HepG2 (cell line): ENCODE measurements at regions not wholly inside any gene's neighbourhood (a gene's known extent, or its start where the extent isn't known, plus 50 kb on each side); places are given as distances from the start of the nearest gene placed in this dataset.

Source experiments
- ATAC-seq: fragments of 200-7000 bp; cut with Tn5 transposase; 3 replicates; pipeline ENCODE4 v1.9.1; 2020; ENCODE audit warnings: mild to moderate bottlenecking, moderate library complexity
- BruUV-seq: library from RNA; stranded (reverse); fragments of 400-500 nt; replicated peaks from 2 replicates; lab custom pipeline; 2021; lab: Mats Ljungman, UMichigan
- CTCF ChIA-PET: fragments of 300-600 bp; formaldehyde crosslinking; extraction: SDS; loops from one replicate; lab custom pipeline; 2021; ENCODE audit warnings: low total read pairs, inconsistent platforms, low intra/inter-chr PET ratio; lab: Yijun Ruan, JAX
- POLR2A ChIA-PET: fragments of 350-600 bp; sonication (Branson Sonifier 250); formaldehyde crosslinking; loops from one replicate; lab custom pipeline; 2020; ENCODE audit warnings: antibody characterized with exemption, inconsistent platforms; lab: Yijun Ruan, JAX
- DNase-seq: peaks from one replicate; pipeline ENCODE4 v3.0.0-alpha.2; 2015; ENCODE audit warnings: low spot score
- FAIRE-seq: peaks from 3 replicates; lab custom pipeline; 2011; peaks lifted over from hg19 to GRCh38; lab: Jason Lieb, UNC
- H2AFZ ChIP-seq: one replicate; pipeline ENCODE4 v1.6.1; 2011; ENCODE audit warnings: low read length, inconsistent platforms
- H3K27ac ChIP-seq: fragments of 300-600 bp; 3 replicates; pipeline ENCODE4 v1.8.0; 2011; ENCODE audit warnings: mixed run types, mild to moderate bottlenecking, mixed read lengths, low read length, inconsistent platforms; ENCODE audit not compliant: insufficient read depth; ENCODE audit errors: extremely low read length
- H3K27me3 ChIP-seq, 2 experiments: fragments of 200-600 bp in 1 of 2; 2 replicates in 1 of 2; 3 replicates in 1 of 2; pipeline versions ENCODE4 v1.6.0 to v1.8.0; 2011; ENCODE audit warnings: low read length in 2 of 2, mild to moderate bottlenecking in 2 of 2, moderate library complexity in 2 of 2, inconsistent platforms in 1 of 2; ENCODE audit not compliant: insufficient read depth in 2 of 2, control insufficient read depth in 1 of 2
- H3K36me3 ChIP-seq, 2 experiments: fragments of 200-600 bp in 1 of 2; replicated peaks in 1 of 2; 2 replicates in 1 of 2; 3 replicates in 1 of 2; pipeline versions ENCODE4 v1.5.1 to v1.8.0; 2011; ENCODE audit warnings: low read length in 2 of 2, inconsistent platforms in 1 of 2; ENCODE audit not compliant: insufficient read depth in 2 of 2, control insufficient read depth in 1 of 2
- H3K4me1 ChIP-seq: 2 replicates; pipeline ENCODE4 v1.5.1; 2012; ENCODE audit warnings: low read length, inconsistent platforms; ENCODE audit not compliant: insufficient read depth
- H3K4me2 ChIP-seq: 2 replicates; pipeline ENCODE4 v1.6.0; 2011; ENCODE audit warnings: low read depth, low read length, inconsistent platforms
- H3K4me3 ChIP-seq, 3 experiments: fragments of 200-600 bp in 1 of 3; sonication (generic), shearing (Covaris generic) in 1 of 3; replicated peaks in 1 of 3; 2 replicates each; pipeline ENCODE4 v1.5.1; 2011 to 2016; ENCODE audit warnings: low read length in 3 of 3, inconsistent platforms in 2 of 3, low read depth in 2 of 3, mild to moderate bottlenecking in 2 of 3, control low read depth in 1 of 3, mixed read lengths in 1 of 3; ENCODE audit not compliant: insufficient read depth in 1 of 3
- H3K79me2 ChIP-seq: one replicate; pipeline ENCODE4 v1.6.1; 2011; ENCODE audit warnings: low read length, inconsistent platforms; ENCODE audit not compliant: insufficient read depth
- H3K9ac ChIP-seq: 2 replicates; pipeline ENCODE4 v1.6.0; 2011; ENCODE audit warnings: mild to moderate bottlenecking, low read depth, low read length, inconsistent platforms; ENCODE audit not compliant: insufficient read depth
- H3K9me3 ChIP-seq: 2 replicates; pipeline ENCODE4 v1.5.1; 2012; ENCODE audit warnings: mild to moderate bottlenecking, low read length
- H4K20me1 ChIP-seq: 2 replicates; pipeline ENCODE4 v1.6.0; 2011; ENCODE audit warnings: inconsistent platforms, mild to moderate bottlenecking, low read length, moderate library complexity; ENCODE audit not compliant: insufficient read depth
- DBP ChIP-seq: sonication (generic); formaldehyde crosslinking; IDR thresholded peaks from 2 replicates; pipeline ENCODE4 v1.4.0; 2020; ENCODE audit warnings: missing genetic modification reagents; ENCODE audit errors: not compliant biosample characterization
- MXD1 ChIP-seq: sonication (generic); formaldehyde crosslinking; IDR thresholded peaks from 2 replicates; pipeline ENCODE4 v1.4.0; 2020; ENCODE audit warnings: mild to moderate bottlenecking, missing genetic modification reagents
- MYC ChIP-seq: sonication (generic); formaldehyde crosslinking; IDR thresholded peaks from 2 replicates; pipeline ENCODE4 v1.9.0; 2021; ENCODE audit warnings: missing genetic modification reagents, borderline replicate concordance
- NR0B2 ChIP-seq: sonication (generic); formaldehyde crosslinking; IDR thresholded peaks from 2 replicates; pipeline ENCODE4 v1.4.0; 2020; ENCODE audit warnings: mild to moderate bottlenecking, missing genetic modification reagents
- PAF1 ChIP-seq: IDR thresholded peaks from 2 replicates; pipeline ENCODE4 v1.6.1; 2016; ENCODE audit warnings: missing genetic modification reagents, missing compliant biosample characterization
- POLR2A ChIP-seq, 2 experiments: IDR thresholded peaks; 2 replicates each; pipeline ENCODE4 v1.6.1; 2011; ENCODE audit warnings: low read depth in 2 of 2, low read length in 2 of 2, mild to moderate bottlenecking in 1 of 2, moderate library complexity in 1 of 2; ENCODE audit not compliant: insufficient read depth in 1 of 2
- SATB2 ChIP-seq: sonication (generic); formaldehyde crosslinking; IDR thresholded peaks from 2 replicates; pipeline ENCODE4 v1.5.0; 2020; ENCODE audit warnings: missing genetic modification reagents
- ZNF281 ChIP-seq: sonication (generic); formaldehyde crosslinking; IDR thresholded peaks from 2 replicates; pipeline ENCODE4 v1.4.0; 2020; ENCODE audit warnings: missing genetic modification reagents, borderline replicate concordance
- ZNF460 ChIP-seq: sonication (generic); formaldehyde crosslinking; IDR thresholded peaks from 2 replicates; pipeline ENCODE4 v1.5.1; 2020; ENCODE audit warnings: missing genetic modification reagents, mild to moderate bottlenecking, borderline replicate concordance
- ZNF616 ChIP-seq: sonication (generic); formaldehyde crosslinking; IDR thresholded peaks from 2 replicates; pipeline ENCODE4 v1.5.0; 2020; ENCODE audit warnings: low read depth, mild to moderate bottlenecking, missing genetic modification reagents
- in situ Hi-C: cut with HindIII; loops from 2 replicates; pipeline ENCODE4 v1.10.0; 2017; ENCODE audit warnings: low pct_unique_long_range_greater_than_20kb; ENCODE audit not compliant: extremely low pct_ligation_motif_present
- intact Hi-C: fragments of 100-400 bp; cut with micrococcal nuclease; formaldehyde crosslinking; loops from one replicate; pipeline ENCODE4 v1.10.0; 2022; ENCODE audit not compliant: unreplicated experiment

- Histone ChIP-seq H2AFZ (no peak overlapping the region), H3K79me2 (no peaks in the 10 kb centered on the region), H3K4me3 (no peak overlapping the region), H3K36me3 (no peaks in the 10 kb centered on the region), H3K4me1 (no peaks in the 10 kb centered on the region), H3K9ac (no peak overlapping the region), H3K4me2 (no peak overlapping the region)
- BruUV-seq = no TSS peak
- CTCF ChIA-PET = interaction anchor here (2.5 kb wide), 1 partner anchor 205 kb away, joined by 15 read pairs; no protein-coding TSS in a partner anchor
- FAIRE-seq (no peak), DNase-seq (no peak), ATAC-seq (no peak)
- intact Hi-C loops = no loop called here
- in situ Hi-C loops = loop anchor here (25.0 kb wide), 1 partner anchor 200 kb away; no protein-coding TSS in a partner anchor
- TF ChIP-seq ZNF616 (no peak), SATB2 (CRISPR knock-in tag) (no peak), PAF1 (CRISPR knock-in tag) (no peak), MXD1 (CRISPR knock-in tag) (no peak), MYC (CRISPR knock-in tag) (no peak), ZNF281 (CRISPR knock-in tag) (no peak), POLR2A (IDR thresholded peaks at IDR 0.05; ENCODE audit: insufficient read depth in 1 of 2, low read depth in 2 of 2, low read length in 2 of 2) (no peak), ZNF460 (CRISPR knock-in tag) (no peak), DBP (no peak), NR0B2 (CRISPR knock-in tag) (no peak)
- TF ChIP-seq, all 625 proteins: peak for 0
- no peaks in the 10 kb centered on the region for H3K27me3 ChIP-seq
- H3K9me3 ChIP-seq = no peaks in the 10 kb centered on the region
- POLR2A ChIA-PET = no interaction called here
- H3K27ac ChIP-seq = no peak overlapping the region
- no peaks in the 10 kb centered on the region for H4K20me1 ChIP-seq
Measured at GRCh38 chr18:2336690-2337392, 234.5 kb downstream of the METTL4 start.
